SK-N-SH treated with all-trans-retinoic acid at 6 μM for 48 hours (cell line): ENCODE measurements at regions not wholly inside any gene's neighbourhood (a gene's known extent, or its start where the extent isn't known, plus 50 kb on each side); places are given as distances from the start of the nearest gene placed in this dataset.

Source experiments
- ATAC-seq: fragments of 200-7000 bp; cut with Tn5 transposase; 3 replicates; pipeline ENCODE4 v1.9.1; 2020; ENCODE audit warnings: mild to moderate bottlenecking, moderate library complexity
- ARNTL ChIP-seq: fragments of 450-650 bp; formaldehyde crosslinking; IDR thresholded peaks from 2 replicates; pipeline ENCODE4 v1.5.0; 2020; ENCODE audit warnings: low read depth, mild to moderate bottlenecking, moderate library complexity, borderline replicate concordance
- BACH2 ChIP-seq: fragments of 250-450 bp; sonication (Bioruptor Pico); IDR thresholded peaks from 2 replicates; pipeline ENCODE4 v1.9.0; 2021; ENCODE audit warnings: mild to moderate bottlenecking, borderline replicate concordance
- CSDC2 ChIP-seq: fragments of 250-450 bp; sonication (Bioruptor Pico); IDR thresholded peaks from 2 replicates; pipeline ENCODE4 v1.5.0; 2020; ENCODE audit warnings: mild to moderate bottlenecking, moderate library complexity
- CSRNP3 ChIP-seq: fragments of 250-450 bp; sonication (Bioruptor Pico); IDR thresholded peaks from 2 replicates; pipeline ENCODE4 v1.5.1; 2021; ENCODE audit warnings: mild to moderate bottlenecking, moderate library complexity
- ESRRG ChIP-seq: fragments of 250-450 bp; sonication (Bioruptor Pico); IDR thresholded peaks from 2 replicates; pipeline ENCODE4 v1.6.1; 2021; ENCODE audit warnings: mild to moderate bottlenecking
- GLIS3 ChIP-seq: fragments of 250-450 bp; sonication (Bioruptor Pico); IDR thresholded peaks from 2 replicates; pipeline ENCODE4 v1.5.0; 2020; ENCODE audit warnings: mild to moderate bottlenecking, moderate library complexity
- ISL1 ChIP-seq: fragments of 250-450 bp; sonication (Bioruptor Pico); IDR thresholded peaks from 2 replicates; pipeline ENCODE4 v2.1.2; 2022; ENCODE audit warnings: mild to moderate bottlenecking, moderate library complexity
- OSR1 ChIP-seq: fragments of 250-450 bp; sonication (Bioruptor Pico); IDR thresholded peaks from 2 replicates; pipeline ENCODE4 v1.8.0; 2022; ENCODE audit warnings: moderate library complexity, mild to moderate bottlenecking, inconsistent platforms
- PATZ1 ChIP-seq: fragments of 250-450 bp; sonication (Bioruptor Pico); IDR thresholded peaks from 2 replicates; pipeline ENCODE4 v1.8.0; 2020; ENCODE audit warnings: mild to moderate bottlenecking, moderate library complexity, borderline replicate concordance
- POU6F1 ChIP-seq: fragments of 250-450 bp; sonication (Bioruptor Pico); IDR thresholded peaks from 2 replicates; pipeline ENCODE4 v1.8.0; 2021; ENCODE audit warnings: low read depth, mild to moderate bottlenecking, moderate library complexity, borderline replicate concordance
- PPARA ChIP-seq: fragments of 250-450 bp; sonication (Bioruptor Pico); IDR thresholded peaks from 2 replicates; pipeline ENCODE4 v1.5.0; 2020; ENCODE audit warnings: mild to moderate bottlenecking, borderline replicate concordance
- RARB ChIP-seq: fragments of 250-450 bp; sonication (Bioruptor Pico); IDR thresholded peaks from 2 replicates; pipeline ENCODE4 v1.8.0; 2021; ENCODE audit warnings: mild to moderate bottlenecking, moderate library complexity
- SNAI2 ChIP-seq: fragments of 250-450 bp; sonication (Bioruptor Pico); IDR thresholded peaks from 2 replicates; pipeline ENCODE4 v1.5.0; 2020; ENCODE audit warnings: mild to moderate bottlenecking, moderate library complexity
- TCF4 ChIP-seq: fragments of 250-450 bp; sonication (Bioruptor Pico); IDR thresholded peaks from 2 replicates; pipeline ENCODE4 v1.8.0; 2021; ENCODE audit warnings: mild to moderate bottlenecking, moderate library complexity, borderline replicate concordance
- TOX ChIP-seq: fragments of 250-450 bp; sonication (Bioruptor Pico); IDR thresholded peaks from 2 replicates; pipeline ENCODE4 v1.8.0; 2021; ENCODE audit warnings: mild to moderate bottlenecking, moderate library complexity, borderline replicate concordance
- TSHZ2 ChIP-seq: fragments of 250-450 bp; sonication (Bioruptor Pico); IDR thresholded peaks from 2 replicates; pipeline ENCODE4 v1.5.0; 2020; ENCODE audit warnings: mild to moderate bottlenecking, moderate library complexity
- ZC3H10 ChIP-seq: fragments of 250-450 bp; sonication (Bioruptor Pico); IDR thresholded peaks from 2 replicates; pipeline ENCODE4 v1.5.1; 2021; ENCODE audit warnings: mild to moderate bottlenecking, moderate library complexity
- ZFP30 ChIP-seq: fragments of 450-650 bp; formaldehyde crosslinking; IDR thresholded peaks from 2 replicates; pipeline ENCODE4 v1.5.0; 2022; ENCODE audit warnings: mild to moderate bottlenecking, moderate library complexity
- ZNF565 ChIP-seq: fragments of 450-650 bp; formaldehyde crosslinking; conservative IDR thresholded peaks from 2 replicates; pipeline ENCODE4 v1.5.0; 2020; ENCODE audit warnings: low read depth, mild to moderate bottlenecking, moderate library complexity
- ZNF70 ChIP-seq: fragments of 450-650 bp; formaldehyde crosslinking; IDR thresholded peaks from 2 replicates; pipeline ENCODE4 v1.5.0; 2020; ENCODE audit warnings: mild to moderate bottlenecking, moderate library complexity
- ZNF8 ChIP-seq: fragments of 450-650 bp; formaldehyde crosslinking; IDR thresholded peaks from 2 replicates; pipeline ENCODE4 v1.5.0; 2020; ENCODE audit warnings: mild to moderate bottlenecking, moderate library complexity

GRCh38 chr6:20328924-20329300 lies 72.8 kb upstream of the E2F3 start:
- no peak for TF ChIP-seq CSDC2 (CRISPR knock-in tag)
- no peak for TF ChIP-seq ZNF8
- TF ChIP-seq ZC3H10 (CRISPR knock-in tag): no peak
- TF ChIP-seq ZFP30 (CRISPR knock-in tag): no peak
- no peak for TF ChIP-seq TOX (CRISPR knock-in tag)
- no peak for TF ChIP-seq RARB (CRISPR knock-in tag)
- TF ChIP-seq CSRNP3 (CRISPR knock-in tag): no peak
- no peak for TF ChIP-seq ISL1
- TF ChIP-seq ARNTL (CRISPR knock-in tag): no peak
- TF ChIP-seq BACH2 (CRISPR knock-in tag): no peak
- no peak for TF ChIP-seq ZNF565
- TF ChIP-seq ZNF70 (CRISPR knock-in tag): no peak
- TF ChIP-seq SNAI2: no peak
- no peak for TF ChIP-seq TSHZ2 (CRISPR knock-in tag)
- TF ChIP-seq PATZ1 (CRISPR knock-in tag): no peak
- TF ChIP-seq OSR1 (CRISPR knock-in tag): no peak
- no peak for TF ChIP-seq POU6F1 (CRISPR knock-in tag)
- ATAC-seq: no peak

- TF ChIP-seq PPARA (CRISPR knock-in tag): no peak
- no peak for TF ChIP-seq ESRRG (CRISPR knock-in tag)
- no peak for TF ChIP-seq TCF4 (CRISPR knock-in tag)
- TF ChIP-seq POU6F1 (CRISPR knock-in tag): no peak
- TF ChIP-seq ISL1: no peak
- no peak for TF ChIP-seq ZC3H10 (CRISPR knock-in tag)
- no peak for TF ChIP-seq GLIS3 (CRISPR knock-in tag)
- TF ChIP-seq CSRNP3 (CRISPR knock-in tag): no peak
- ATAC-seq: no peak
These were observed 70.6 kb upstream of the E2F3 start for GRCh38 chr6:20331042-20331441.
